B cell (primary cell): ENCODE measurements at regions not wholly inside any gene's neighbourhood (a gene's known extent, or its start where the extent isn't known, plus 50 kb on each side); places are given as distances from the start of the nearest gene placed in this dataset.

Experiments
- ATAC-seq: fragments of 200-7000 bp; cut with Tn5 transposase; one replicate; pipeline ENCODE4 v1.10.0; 2021; ENCODE audit warnings: low read depth, mild to moderate bottlenecking, moderate number of reproducible peaks, moderate library complexity
- CTCF ChIA-PET: fragments of 350-600 bp; sonication (Branson Sonifier 250); formaldehyde crosslinking; loops from one replicate; lab custom pipeline; 2021; ENCODE audit warnings: antibody characterized with exemption, inconsistent platforms; lab: Charles Lee
- POLR2A ChIA-PET: fragments of 350-600 bp; sonication (Branson Sonifier 250); formaldehyde crosslinking; loops from one replicate; lab custom pipeline; 2021; ENCODE audit warnings: antibody characterized with exemption; lab: Charles Lee
- DNase-seq: peaks from one replicate; pipeline ENCODE4 v3.0.0; 2013
- H2AFZ ChIP-seq: 2 replicates; pipeline ENCODE4 v1.6.1; 2012; ENCODE audit warnings: mild to moderate bottlenecking, low read depth, low read length; ENCODE audit not compliant: insufficient read depth, poor library complexity, severe bottlenecking
- H3K27ac ChIP-seq, 2 donors: 1 replicate in 1 of 2; 2 replicates in 1 of 2; pipeline ENCODE4 v1.5.1; 2012 to 2013; ENCODE audit warnings: low read length in 2 of 2, mild to moderate bottlenecking in 2 of 2, moderate library complexity in 1 of 2
- H3K27me3 ChIP-seq, 4 experiments: fragments of 200-600 bp in 1 of 4; sonication (generic) in 1 of 4; replicated peaks in 1 of 4; 1 replicate in 2 of 4; 2 replicates in 2 of 4; pipeline versions ENCODE4 v1.6.1 to v1.7.0; 2013 to 2016; ENCODE audit warnings: low read length in 3 of 4, mild to moderate bottlenecking in 2 of 4, mixed read lengths in 1 of 4, moderate library complexity in 1 of 4; ENCODE audit not compliant: insufficient read depth in 4 of 4, control insufficient read depth in 3 of 4; ENCODE audit errors: control extremely low read depth in 1 of 4
- H3K36me3 ChIP-seq, 2 experiments: replicated peaks in 1 of 2; 1 replicate in 1 of 2; 2 replicates in 1 of 2; pipeline versions ENCODE4 v1.6.1 to v1.7.1; 2013; ENCODE audit warnings: low read length in 1 of 2; ENCODE audit not compliant: insufficient read depth in 2 of 2, control insufficient read depth in 1 of 2; ENCODE audit errors: control extremely low read depth in 1 of 2, extremely low read depth in 1 of 2
- H3K4me1 ChIP-seq, 2 donors: fragments of 200-600 bp in 1 of 2; sonication (generic) in 1 of 2; 1 replicate in 1 of 2; 2 replicates in 1 of 2; pipeline versions ENCODE4 v1.5.1 to v1.6.1; 2013 to 2017; ENCODE audit warnings: low read length in 2 of 2; ENCODE audit not compliant: control insufficient read depth in 2 of 2, insufficient read depth in 2 of 2
- H3K4me2 ChIP-seq: replicated peaks from 2 replicates; pipeline ENCODE3; 2012; ENCODE audit warnings: mild to moderate bottlenecking, low read depth, low read length; ENCODE audit not compliant: poor library complexity, severe bottlenecking
- H3K4me3 ChIP-seq, 5 experiments: fragments of 200-600 bp in 1 of 5; sonication (generic) in 1 of 5; 1 replicate in 3 of 5; 2 replicates in 2 of 5; pipeline versions ENCODE4 v1.5.1 to v1.7.0; 2011 to 2016; ENCODE audit warnings: low read length in 4 of 5, mild to moderate bottlenecking in 4 of 5, low read depth in 2 of 5, control low read depth in 1 of 5, moderate library complexity in 1 of 5; ENCODE audit not compliant: insufficient read depth in 1 of 5; ENCODE audit errors: control extremely low read depth in 1 of 5, extremely low read depth in 1 of 5
- H3K79me2 ChIP-seq: fragments of 200-600 bp; sonication (generic); one replicate; pipeline ENCODE4 v1.6.0; 2016; ENCODE audit warnings: low read length; ENCODE audit not compliant: control insufficient read depth, insufficient read depth
- H3K9ac ChIP-seq: fragments of 200-600 bp; sonication (generic); 2 replicates; pipeline ENCODE4 v1.6.1; 2017; ENCODE audit warnings: mild to moderate bottlenecking, low read length, moderate library complexity
- H3K9me3 ChIP-seq, 3 donors: one replicate each; pipeline versions ENCODE4 v1.6.1 to v1.7.1; 2013; ENCODE audit warnings: low read length in 2 of 3; ENCODE audit not compliant: control insufficient read depth in 2 of 3, insufficient read depth in 1 of 3; ENCODE audit errors: control extremely low read depth in 1 of 3
- H4K20me1 ChIP-seq: 2 replicates; pipeline ENCODE4 v1.6.0; 2012; ENCODE audit warnings: mild to moderate bottlenecking, low read length; ENCODE audit not compliant: insufficient read depth, control insufficient read depth, poor library complexity, severe bottlenecking
- H3K27ac Mint-ChIP-seq: one replicate; pipeline ENCODE4 v1.8.0; 2021; ENCODE audit warnings: mixed read lengths
- H3K27me3 Mint-ChIP-seq: one replicate; pipeline ENCODE4 v1.8.0; 2021; ENCODE audit warnings: mixed read lengths
- H3K4me1 Mint-ChIP-seq: one replicate; pipeline ENCODE4 v1.8.0; 2021; ENCODE audit warnings: mixed read lengths
- H3K4me3 Mint-ChIP-seq: one replicate; pipeline ENCODE4 v1.8.0; 2021; ENCODE audit warnings: mixed read lengths
- H3K9me3 Mint-ChIP-seq: one replicate; pipeline ENCODE4 v1.8.0; 2022; ENCODE audit warnings: mixed read lengths; ENCODE audit not compliant: insufficient read depth
- CTCF ChIP-seq: fragments of 200-600 bp; IDR thresholded peaks from one replicate; pipeline ENCODE4 v1.8.0; 2022; ENCODE audit warnings: antibody characterized with exemption, mild to moderate bottlenecking
- EZH2 ChIP-seq: IDR thresholded peaks from 2 replicates; pipeline ENCODE4 v1.6.1; 2012; ENCODE audit warnings: borderline replicate concordance, low read depth, mild to moderate bottlenecking, moderate library complexity, low read length; ENCODE audit not compliant: insufficient read depth, poor library complexity, severe bottlenecking
- WGBS: methylation state at CpG from one replicate; pipeline ENCODE4 v1.1.5; 2013; ENCODE audit warnings: missing lambda C conversion rate; ENCODE audit not compliant: insufficient coverage; 5-methylcytosine and 5-hydroxymethylcytosine counted together
- intact Hi-C: fragments of 100-400 bp; cut with micrococcal nuclease; formaldehyde crosslinking; loops from one replicate; pipeline ENCODE4 v1.10.0; 2022

DNA sequence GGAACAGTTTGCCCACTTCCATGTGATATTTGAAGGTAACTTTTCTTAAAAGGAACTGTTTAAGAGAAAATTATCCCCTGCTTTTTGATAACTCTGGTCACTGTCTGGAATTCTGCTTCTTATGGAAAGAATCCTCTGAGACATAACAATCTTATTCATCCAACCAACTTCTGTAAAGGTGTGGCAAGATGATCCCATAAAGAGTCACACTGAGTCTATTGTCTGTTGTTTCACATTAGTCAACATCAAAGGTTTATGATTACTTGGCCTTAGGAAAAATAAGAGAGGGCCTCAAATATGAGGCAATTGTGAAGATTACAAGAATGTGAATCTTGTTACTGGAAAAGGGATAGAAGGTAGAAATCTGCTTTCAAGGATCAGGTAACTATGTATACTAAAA is 88.0 kb upstream of the MAGEB18 start:
- no peaks in the 10 kb centered on the region for H3K4me1 ChIP-seq
- no peaks in the 10 kb centered on the region for H3K79me2 ChIP-seq
- no peak overlapping the region for H2AFZ ChIP-seq
- no peak overlapping the region for H3K27ac Mint-ChIP-seq
- intact Hi-C loops, result no loop called here
- no peak overlapping the region for H3K9ac ChIP-seq
- H3K4me2 ChIP-seq, result no peak overlapping the region
- ChIA-PET POLR2A (no interaction called here), CTCF (no interaction called here)
- no peaks in the 10 kb centered on the region for H3K9me3 Mint-ChIP-seq
- H3K4me3 Mint-ChIP-seq, result no peak overlapping the region
- ATAC-seq (no peak), DNase-seq (no peak)
- no peaks in the 10 kb centered on the region for H3K27me3 Mint-ChIP-seq
- no peak for TF ChIP-seq EZH2
- H3K4me3 ChIP-seq, result no peak overlapping the region
- H3K27ac ChIP-seq, result no peak overlapping the region
- H3K4me1 Mint-ChIP-seq, result no peaks in the 10 kb centered on the region
- H3K27me3 ChIP-seq, result no peaks in the 10 kb centered on the region
- H4K20me1 ChIP-seq, result no peaks in the 10 kb centered on the region
- H3K36me3 ChIP-seq, result no peaks in the 10 kb centered on the region
- H3K9me3 ChIP-seq, result no peaks in the 10 kb centered on the region

DNA sequence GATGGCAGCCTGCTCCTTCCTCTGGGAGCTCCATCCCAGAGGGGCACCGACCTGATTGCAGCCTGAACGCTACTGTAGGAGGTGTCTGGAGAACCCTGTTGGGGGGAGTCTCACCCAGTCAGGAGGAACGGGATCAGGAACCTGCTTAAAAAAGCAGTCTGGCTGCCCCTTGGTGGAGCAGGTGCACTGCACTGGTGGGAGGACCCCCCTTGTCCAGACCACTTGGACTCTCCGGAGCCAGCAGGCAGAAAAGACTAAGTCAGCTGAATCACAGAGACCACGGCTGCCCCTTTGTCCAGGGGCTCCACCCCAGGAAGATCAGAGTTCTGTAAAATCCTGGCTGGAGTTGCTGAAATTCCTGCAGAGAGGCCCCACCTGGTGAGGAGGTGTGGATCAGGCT is 67.3 kb upstream of the MAGEB18 start:
- no peak overlapping the region for H3K9ac ChIP-seq
- WGBS, result 92% methylated on average over 5 of the region's 5 CpGs
- no peaks in the 10 kb centered on the region for H3K4me1 Mint-ChIP-seq
- no peak overlapping the region for H2AFZ ChIP-seq
- intact Hi-C loops, result no loop called here
- POLR2A ChIA-PET, result no interaction called here
- no peak overlapping the region for H3K4me3 ChIP-seq
- no peaks in the 10 kb centered on the region for H3K4me1 ChIP-seq
- H3K9me3 Mint-ChIP-seq, result no peaks in the 10 kb centered on the region
- no peak overlapping the region for H3K4me2 ChIP-seq
- H3K27ac ChIP-seq, result no peak overlapping the region
- H3K27me3 ChIP-seq, result no peaks in the 10 kb centered on the region
- no peak overlapping the region for H3K4me3 Mint-ChIP-seq
- no peaks in the 10 kb centered on the region for H4K20me1 ChIP-seq
- ATAC-seq (no peak), DNase-seq (no peak)
- TF ChIP-seq EZH2, result no peak
- TF ChIP-seq CTCF, result no peak
- CTCF ChIA-PET, result no interaction called here
- H3K36me3 ChIP-seq, result no peaks in the 10 kb centered on the region
- no peak overlapping the region for H3K27ac Mint-ChIP-seq
- peaks cover 0 to 11% (median 0%) of the 10 kb centered on the region in 3 donors for H3K9me3 ChIP-seq
- H3K79me2 ChIP-seq, result no peaks in the 10 kb centered on the region
- no peaks in the 10 kb centered on the region for H3K27me3 Mint-ChIP-seq
